Body of pancreas (tissue), 4 donors: ENCODE measurements at regions not wholly inside any gene's neighbourhood (a gene's known extent, or its start where the extent isn't known, plus 50 kb on each side); places are given as distances from the start of the nearest gene placed in this dataset.

Source experiments
- CTCF ChIP-seq, 7 experiments: fragments of 450-650 bp in 4 of 7; fragments of 200-600 bp in 3 of 7; sonication (generic) in 3 of 7; IDR thresholded peaks; one replicate each; pipeline ENCODE4 v1.5.1; 2016 to 2019; ENCODE audit warnings: antibody characterized with exemption in 7 of 7
- POLR2A ChIP-seq, 3 donors: fragments of 450-650 bp; IDR thresholded peaks; one replicate each; pipeline ENCODE4 v1.6.1; 2016; ENCODE audit warnings: antibody characterized with exemption in 3 of 3, mild to moderate bottlenecking in 2 of 3

GRCh38 chr13:44668688-44669087, 92.6 kb upstream of the TSC22D1 start:
- TF ChIP-seq POLR2A (IDR thresholded peaks at IDR 0.05): no peak
- TF ChIP-seq CTCF (IDR thresholded peaks at IDR 0.05): no peak
